ENCODE measurements at regions not wholly inside any gene's neighbourhood (a gene's known extent, or its start where the extent isn't known, plus 50 kb on each side); places are given as distances from the start of the nearest gene placed in this dataset.

DNA sequence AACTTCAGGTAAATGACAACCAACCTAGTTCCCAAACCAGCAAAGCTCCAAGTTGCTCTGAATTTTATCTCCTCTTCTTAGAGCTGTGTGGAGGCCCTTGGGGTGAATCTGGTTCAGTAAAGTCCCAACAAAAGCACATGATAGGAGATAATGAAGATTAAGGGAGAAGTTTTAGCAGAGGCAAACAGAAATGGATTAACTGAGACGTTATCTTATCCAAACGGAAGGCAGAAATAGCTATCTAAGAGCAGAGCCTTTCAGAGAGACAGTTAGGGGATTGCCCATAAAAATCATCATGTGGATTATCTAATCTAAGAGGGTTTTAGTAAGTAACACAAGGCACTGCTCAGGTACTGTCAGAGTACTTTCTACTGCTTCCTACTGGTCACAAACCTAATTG lies 183.9 kb upstream of the ZNF618 start:
- TF ChIP-seq, protein P1, sequence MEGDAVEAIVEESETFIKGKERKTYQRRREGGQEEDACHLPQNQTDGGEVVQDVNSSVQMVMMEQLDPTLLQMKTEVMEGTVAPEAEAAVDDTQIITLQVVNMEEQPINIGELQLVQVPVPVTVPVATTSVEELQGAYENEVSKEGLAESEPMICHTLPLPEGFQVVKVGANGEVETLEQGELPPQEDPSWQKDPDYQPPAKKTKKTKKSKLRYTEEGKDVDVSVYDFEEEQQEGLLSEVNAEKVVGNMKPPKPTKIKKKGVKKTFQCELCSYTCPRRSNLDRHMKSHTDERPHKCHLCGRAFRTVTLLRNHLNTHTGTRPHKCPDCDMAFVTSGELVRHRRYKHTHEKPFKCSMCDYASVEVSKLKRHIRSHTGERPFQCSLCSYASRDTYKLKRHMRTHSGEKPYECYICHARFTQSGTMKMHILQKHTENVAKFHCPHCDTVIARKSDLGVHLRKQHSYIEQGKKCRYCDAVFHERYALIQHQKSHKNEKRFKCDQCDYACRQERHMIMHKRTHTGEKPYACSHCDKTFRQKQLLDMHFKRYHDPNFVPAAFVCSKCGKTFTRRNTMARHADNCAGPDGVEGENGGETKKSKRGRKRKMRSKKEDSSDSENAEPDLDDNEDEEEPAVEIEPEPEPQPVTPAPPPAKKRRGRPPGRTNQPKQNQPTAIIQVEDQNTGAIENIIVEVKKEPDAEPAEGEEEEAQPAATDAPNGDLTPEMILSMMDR (optimal IDR thresholded peaks at IDR 0.05 in 1 of 3, IDR thresholded peaks at IDR 0.05 in 1 of 3, conservative IDR thresholded peaks at IDR 0.05 in 1 of 3; ENCODE audit: extremely low read depth in 1 of 3, insufficient read depth in 2 of 3, low read length in 3 of 3), result no peak
- no peak for TF ChIP-seq EZH2 (IDR thresholded peaks at IDR 0.05; ENCODE audit: low read length)

Data from keratinocyte (primary cell).